Mesothelial cell of epicardium (in vitro differentiated cells): ENCODE measurements at regions not wholly inside any gene's neighbourhood (a gene's known extent, or its start where the extent isn't known, plus 50 kb on each side); places are given as distances from the start of the nearest gene placed in this dataset.

ENCODE experiments used
- DNase-seq, 2 experiments: peaks; one replicate each; pipeline ENCODE4 v3.0.0; 2021; ENCODE audit warnings: low spot score in 2 of 2; ENCODE audit not compliant: unreplicated experiment in 2 of 2
- H3K27ac Mint-ChIP-seq: 2 replicates; pipeline ENCODE4 v1.8.0; 2021; ENCODE audit warnings: mixed read lengths
- H3K27me3 Mint-ChIP-seq: 2 replicates; pipeline ENCODE4 v1.8.0; 2021; ENCODE audit warnings: low read depth, mixed read lengths
- H3K36me3 Mint-ChIP-seq: 2 replicates; pipeline ENCODE4 v1.8.0; 2021; ENCODE audit warnings: mixed read lengths
- H3K4me1 Mint-ChIP-seq: 2 replicates; pipeline ENCODE4 v1.8.0; 2021; ENCODE audit warnings: mixed read lengths
- H3K4me3 Mint-ChIP-seq: 2 replicates; pipeline ENCODE4 v1.8.0; 2021; ENCODE audit warnings: mild to moderate bottlenecking, moderate library complexity, mixed read lengths
- H3K9me3 Mint-ChIP-seq: 2 replicates; pipeline ENCODE4 v1.8.0; 2021; ENCODE audit warnings: mixed read lengths
- TF ChIP-seq, protein P1 (sequence below): fragments of 200-600 bp; sonication (generic); IDR thresholded peaks from one replicate; pipeline ENCODE4 v1.5.0; 2021; ENCODE audit warnings: antibody characterized with exemption; ENCODE audit not compliant: unreplicated experiment

DNA sequence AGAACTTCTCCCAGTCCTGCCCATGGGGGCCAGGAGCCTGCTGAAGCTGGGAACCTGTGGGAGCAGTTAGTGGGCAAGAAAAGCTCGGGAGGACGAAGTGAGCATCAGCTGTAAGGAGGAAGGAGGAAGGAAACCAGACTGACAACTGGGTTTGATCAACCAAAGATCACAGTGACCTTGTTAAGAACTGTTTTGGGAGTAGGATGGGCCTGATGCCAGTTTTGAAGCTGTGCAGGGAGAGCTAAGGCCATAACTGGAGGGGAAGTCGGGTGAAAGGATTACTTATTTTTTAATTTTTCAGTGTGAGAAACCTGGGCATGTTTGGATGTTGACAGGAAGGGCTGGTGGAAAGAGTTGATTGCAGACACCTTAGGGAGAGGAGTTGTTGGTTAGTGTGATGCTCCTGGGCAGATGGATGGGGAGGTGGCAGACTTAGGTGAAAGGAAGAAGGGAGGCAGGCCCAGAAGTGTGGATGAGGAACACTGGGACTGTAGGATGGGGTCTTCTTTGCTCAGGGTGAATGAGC lies 58.3 kb upstream of the KLF4 start:
- no peak overlapping the region for H3K4me3 Mint-ChIP-seq
- TF ChIP-seq, protein P1, sequence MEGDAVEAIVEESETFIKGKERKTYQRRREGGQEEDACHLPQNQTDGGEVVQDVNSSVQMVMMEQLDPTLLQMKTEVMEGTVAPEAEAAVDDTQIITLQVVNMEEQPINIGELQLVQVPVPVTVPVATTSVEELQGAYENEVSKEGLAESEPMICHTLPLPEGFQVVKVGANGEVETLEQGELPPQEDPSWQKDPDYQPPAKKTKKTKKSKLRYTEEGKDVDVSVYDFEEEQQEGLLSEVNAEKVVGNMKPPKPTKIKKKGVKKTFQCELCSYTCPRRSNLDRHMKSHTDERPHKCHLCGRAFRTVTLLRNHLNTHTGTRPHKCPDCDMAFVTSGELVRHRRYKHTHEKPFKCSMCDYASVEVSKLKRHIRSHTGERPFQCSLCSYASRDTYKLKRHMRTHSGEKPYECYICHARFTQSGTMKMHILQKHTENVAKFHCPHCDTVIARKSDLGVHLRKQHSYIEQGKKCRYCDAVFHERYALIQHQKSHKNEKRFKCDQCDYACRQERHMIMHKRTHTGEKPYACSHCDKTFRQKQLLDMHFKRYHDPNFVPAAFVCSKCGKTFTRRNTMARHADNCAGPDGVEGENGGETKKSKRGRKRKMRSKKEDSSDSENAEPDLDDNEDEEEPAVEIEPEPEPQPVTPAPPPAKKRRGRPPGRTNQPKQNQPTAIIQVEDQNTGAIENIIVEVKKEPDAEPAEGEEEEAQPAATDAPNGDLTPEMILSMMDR = no peak
- DNase-seq = no peak
- no peak overlapping the region for H3K27ac Mint-ChIP-seq
- peaks cover 5% of the 10 kb centered on the region for H3K9me3 Mint-ChIP-seq
- H3K27me3 Mint-ChIP-seq = no peaks in the 10 kb centered on the region
- no peaks in the 10 kb centered on the region for H3K4me1 Mint-ChIP-seq
- H3K36me3 Mint-ChIP-seq = no peaks in the 10 kb centered on the region

DNA sequence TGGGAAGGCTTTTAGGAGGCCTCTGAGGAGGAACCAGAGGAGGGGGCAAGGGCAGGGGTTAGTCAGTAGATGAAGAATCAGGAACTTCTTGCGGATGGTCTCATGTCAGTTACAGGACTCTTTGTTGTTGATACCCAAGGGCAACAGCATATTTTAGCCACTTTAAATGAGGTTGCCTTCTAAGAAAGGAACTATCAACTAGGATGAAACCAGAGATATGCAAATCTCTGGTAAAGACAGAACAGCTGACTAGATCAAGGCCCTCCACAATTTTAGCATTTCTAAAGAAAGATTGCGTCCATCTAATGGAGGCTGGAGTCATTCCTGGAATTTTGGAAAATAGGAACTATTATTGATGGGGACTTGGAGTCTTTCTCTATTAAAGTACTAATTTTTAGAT lies 57.7 kb upstream of the KLF4 start:
- Mint-ChIP-seq H3K36me3 (no peaks in the 10 kb centered on the region), H3K9me3 (peaks cover 5% of the 10 kb centered on the region), H3K4me1 (no peaks in the 10 kb centered on the region), H3K4me3 (no peak overlapping the region), H3K27ac (no peak overlapping the region), H3K27me3 (no peaks in the 10 kb centered on the region)
- DNase-seq = no peak
- TF ChIP-seq, protein P1 = no peak

DNA sequence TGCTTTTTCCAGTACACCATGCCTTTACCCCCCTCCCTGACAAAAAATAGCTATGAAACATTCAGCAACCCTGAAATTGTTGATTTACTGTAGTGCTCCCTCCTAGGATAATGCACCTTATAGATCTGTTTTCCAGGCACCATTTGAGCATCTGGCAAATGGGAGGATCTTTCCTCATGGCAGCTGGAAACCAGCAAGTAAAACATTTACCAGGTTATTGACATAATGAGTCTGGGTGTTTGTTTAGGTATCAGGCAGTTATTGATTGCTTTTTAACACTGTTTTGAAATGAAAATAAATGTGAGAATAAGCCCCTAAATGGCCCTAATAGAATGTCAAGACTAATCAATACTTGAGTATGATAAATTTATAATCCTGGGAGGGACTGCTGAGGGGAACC lies 57.3 kb upstream of the KLF4 start:
- TF ChIP-seq, protein P1 = no peak
- no peak for DNase-seq
- H3K4me1 Mint-ChIP-seq = no peaks in the 10 kb centered on the region
- H3K36me3 Mint-ChIP-seq = no peaks in the 10 kb centered on the region
- H3K27me3 Mint-ChIP-seq = no peaks in the 10 kb centered on the region
- no peak overlapping the region for H3K4me3 Mint-ChIP-seq
- H3K27ac Mint-ChIP-seq = no peak overlapping the region
- peaks cover 5% of the 10 kb centered on the region for H3K9me3 Mint-ChIP-seq

DNA sequence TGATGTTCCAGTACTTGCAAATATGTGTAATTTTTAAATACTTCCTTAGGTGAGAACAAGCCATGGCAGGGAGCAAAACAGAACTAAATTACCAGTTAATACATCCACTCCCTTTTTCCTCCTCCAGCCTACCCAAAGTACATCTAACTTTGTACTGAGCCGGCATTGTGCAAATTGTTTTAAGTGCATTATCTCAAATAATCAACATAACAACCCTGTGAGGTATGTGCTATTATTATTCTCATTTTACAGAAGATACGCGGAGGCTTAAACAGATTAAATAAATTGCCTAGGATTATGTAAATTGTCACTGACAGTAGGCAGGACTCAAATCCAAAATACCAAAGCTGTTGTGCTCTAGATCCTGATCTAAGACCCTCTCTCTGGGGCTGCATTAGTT lies 55.5 kb upstream of the KLF4 start:
- no peaks in the 10 kb centered on the region for H3K36me3 Mint-ChIP-seq
- no peak overlapping the region for H3K27ac Mint-ChIP-seq

DNA sequence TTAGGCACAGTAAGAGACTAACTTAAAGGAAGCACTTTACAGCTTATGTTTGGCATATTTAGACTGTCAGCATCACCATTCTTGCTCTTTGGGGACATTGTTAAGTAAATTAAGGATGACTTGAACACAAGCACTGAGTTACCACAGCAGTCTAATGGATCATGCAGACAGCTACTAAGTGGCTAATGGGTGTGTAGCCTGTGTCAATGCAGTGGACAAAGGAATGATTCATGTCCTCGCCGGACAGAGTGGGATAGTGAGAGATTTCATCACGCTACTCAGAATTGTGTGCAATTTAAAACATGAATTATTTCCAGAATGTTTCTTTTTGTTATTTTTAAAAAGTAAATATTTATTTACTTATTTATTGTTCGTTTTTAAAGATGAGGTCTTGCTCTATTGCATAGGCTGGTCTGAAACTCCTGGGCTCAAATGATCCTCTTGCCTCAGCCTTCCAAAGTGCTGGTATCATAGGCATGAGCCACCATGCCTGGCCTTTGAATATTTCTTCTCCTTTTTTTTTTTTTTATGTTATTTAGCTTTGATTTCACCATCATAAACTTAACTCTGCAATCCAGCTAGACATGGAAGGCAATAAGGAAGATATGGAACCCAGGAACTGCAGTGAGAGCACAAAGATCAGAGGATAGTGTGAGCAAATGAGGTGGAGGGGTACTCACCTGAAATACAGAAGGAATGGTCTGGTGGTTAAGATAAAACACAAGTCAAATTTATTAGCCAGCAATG lies 53.0 kb upstream of the KLF4 start:
- Mint-ChIP-seq H3K4me3 (no peak overlapping the region), H3K9me3 (peaks cover 5% of the 10 kb centered on the region), H3K27ac (no peak overlapping the region), H3K4me1 (no peaks in the 10 kb centered on the region), H3K36me3 (no peaks in the 10 kb centered on the region), H3K27me3 (no peaks in the 10 kb centered on the region)
- TF ChIP-seq, protein P1 = no peak
- no peak for DNase-seq

More for the DNA sequence above, 55.5 kb upstream of the KLF4 start:
- Mint-ChIP-seq H3K27me3 (no peaks in the 10 kb centered on the region), H3K9me3 (peaks cover 5% of the 10 kb centered on the region), H3K4me3 (no peak overlapping the region), H3K4me1 (no peaks in the 10 kb centered on the region)
- TF ChIP-seq, protein P1 = no peak
- no peak for DNase-seq
